Heart left ventricle (tissue), 16 donors: ENCODE measurements at regions not wholly inside any gene's neighbourhood (a gene's known extent, or its start where the extent isn't known, plus 50 kb on each side); places are given as distances from the start of the nearest gene placed in this dataset.

Experiments used
- ATAC-seq, 4 donors: fragments of 200-7000 bp; cut with Tn5 transposase; one replicate each; pipeline ENCODE4 v1.9.1; 2020 to 2022; ENCODE audit warnings: moderate library complexity in 4 of 4, mild to moderate bottlenecking in 3 of 4, moderate number of reproducible peaks in 1 of 4
- DNase-seq, 5 donors: peaks; one replicate each; pipeline ENCODE4 v3.0.0-alpha.2; 2020
- H3K27ac ChIP-seq, 12 donors: fragments of 200-600 bp; sonication (generic) in 4 of 12; one replicate each; pipeline versions ENCODE4 v1.5.0 to v1.8.0; 2016 to 2022; ENCODE audit warnings: mild to moderate bottlenecking in 2 of 12
- H3K27me3 ChIP-seq, 9 donors: fragments of 200-600 bp; sonication (generic) in 2 of 9; one replicate each; pipeline versions ENCODE4 v1.5.1 to v1.8.0; 2016 to 2022; ENCODE audit warnings: mild to moderate bottlenecking in 3 of 9
- H3K36me3 ChIP-seq, 9 donors: fragments of 200-600 bp; sonication (generic) in 2 of 9; one replicate each; pipeline versions ENCODE4 v1.5.0 to v1.8.0; 2018 to 2022; ENCODE audit warnings: mild to moderate bottlenecking in 2 of 9
- H3K4me1 ChIP-seq, 12 donors: fragments of 200-600 bp; sonication (generic) in 4 of 12; one replicate each; pipeline versions ENCODE4 v1.5.0 to v1.8.0; 2016 to 2022; ENCODE audit warnings: mild to moderate bottlenecking in 3 of 12
- H3K4me3 ChIP-seq, 12 donors: fragments of 200-600 bp; sonication (generic) in 4 of 12; one replicate each; pipeline versions ENCODE4 v1.5.0 to v1.8.0; 2017 to 2022; ENCODE audit warnings: mild to moderate bottlenecking in 9 of 12, moderate library complexity in 4 of 12
- H3K9me3 ChIP-seq, 12 donors: fragments of 200-600 bp; sonication (generic) in 4 of 12; one replicate each; pipeline versions ENCODE4 v1.5.0 to v1.8.0; 2016 to 2022; ENCODE audit warnings: mild to moderate bottlenecking in 1 of 12
- POLR2A ChIP-seq, 2 donors: fragments of 450-650 bp; IDR thresholded peaks; one replicate each; pipeline ENCODE4 v1.6.1; 2017; ENCODE audit warnings: antibody characterized with exemption in 2 of 2, mild to moderate bottlenecking in 2 of 2, moderate library complexity in 2 of 2
- WGBS, 4 donors: extraction: QIAGEN DNeasy Blood & Tissue Kit in 2 of 4; methylation state at CpG; one replicate each; pipeline versions ENCODE4 v1.1.5 to v1.1.7; 2013 to 2018; 5-methylcytosine and 5-hydroxymethylcytosine counted together
- intact Hi-C, 10 donors: fragments of 100-400 bp; cut with DNase I; formaldehyde crosslinking; loops; one replicate each; pipeline versions ENCODE4 v1.11.1 to v1.14.2; 2022
- TF ChIP-seq, protein P1 (sequence below), 12 donors: fragments of 200-600 bp; sonication (generic) in 4 of 12; IDR thresholded peaks; one replicate each; pipeline versions ENCODE4 v1.5.0 to v1.8.0; 2018 to 2022; ENCODE audit warnings: antibody characterized with exemption in 12 of 12, mild to moderate bottlenecking in 5 of 12
- donor health status: ischemic (EF 13 %, LVEDD 7.1; RV severe dilation, severe dysfunction).
- donor health status: healthy with polysubstance abuse.
- donor health status: DM: no; HTN: yes; CAD: no.
- donor health status: DM: no; HTN: no; CAD: no.
- donor health status: ischemic (EF 25% LVEDD 6.9; RV normal size, moderate dysfunction).
- donor health status: ischemic (EF 25% LVEDD 5.7; RV mildly dilated, moderate dysfunction).
- donor health status: healthy.
- donor health status: DM: yes; HTN: yes; CAD: no.
- donor health status: ischemic (EF 35%, LVEDD 5.7; RV mildly dilated, moderate dysfunction).
- donor health status: nonischemic (EF 11% LVEDD 7.7; RV severe dilation, severe dysfunction).
- donor health status: DM: yes; HTN: yes; CAD: no.
- donor health status: PGD.
- donor health status: ischemic (EF 29% LVEDD 5.4; RV normal size, mild dysfunction).
- donor health status: nonischemic (EF 23%, LVEDD 6.1; RV moderate dilation, normal function).

GRCh38 chr9:78745331-78745730 lies 448.4 kb downstream of the PSAT1 start:
- Histone ChIP-seq H3K36me3 (no peaks in the 10 kb centered on the region), H3K4me3 (no peak overlapping the region), H3K4me1 (no peaks in the 10 kb centered on the region), H3K27ac (no peak overlapping the region), H3K9me3 (peaks cover 0 to 6% (median 0%) of the 10 kb centered on the region in 12 donors), H3K27me3 (no peaks in the 10 kb centered on the region)
- ATAC-seq (peak in 1 of 4 donors; percentile 12), DNase-seq (no peak)
- intact Hi-C loops, result loop anchor here in 1 of 10 donors (10.0 kb wide), 1 partner anchor 61 kb away; no protein-coding TSS in a partner anchor
- WGBS, 4 donors, result 84 to 88% (median 87%) methylated on average over 5 of the region's 5 CpGs
- TF ChIP-seq, protein P1, sequence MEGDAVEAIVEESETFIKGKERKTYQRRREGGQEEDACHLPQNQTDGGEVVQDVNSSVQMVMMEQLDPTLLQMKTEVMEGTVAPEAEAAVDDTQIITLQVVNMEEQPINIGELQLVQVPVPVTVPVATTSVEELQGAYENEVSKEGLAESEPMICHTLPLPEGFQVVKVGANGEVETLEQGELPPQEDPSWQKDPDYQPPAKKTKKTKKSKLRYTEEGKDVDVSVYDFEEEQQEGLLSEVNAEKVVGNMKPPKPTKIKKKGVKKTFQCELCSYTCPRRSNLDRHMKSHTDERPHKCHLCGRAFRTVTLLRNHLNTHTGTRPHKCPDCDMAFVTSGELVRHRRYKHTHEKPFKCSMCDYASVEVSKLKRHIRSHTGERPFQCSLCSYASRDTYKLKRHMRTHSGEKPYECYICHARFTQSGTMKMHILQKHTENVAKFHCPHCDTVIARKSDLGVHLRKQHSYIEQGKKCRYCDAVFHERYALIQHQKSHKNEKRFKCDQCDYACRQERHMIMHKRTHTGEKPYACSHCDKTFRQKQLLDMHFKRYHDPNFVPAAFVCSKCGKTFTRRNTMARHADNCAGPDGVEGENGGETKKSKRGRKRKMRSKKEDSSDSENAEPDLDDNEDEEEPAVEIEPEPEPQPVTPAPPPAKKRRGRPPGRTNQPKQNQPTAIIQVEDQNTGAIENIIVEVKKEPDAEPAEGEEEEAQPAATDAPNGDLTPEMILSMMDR (IDR thresholded peaks at IDR 0.05), result no peak
- TF ChIP-seq POLR2A (IDR thresholded peaks at IDR 0.05), result no peak

- intact Hi-C loops, result loop anchor here in 1 of 10 donors (10.0 kb wide), 1 partner anchor 61 kb away; no protein-coding TSS in a partner anchor
- DNase-seq, result no peak
- H3K4me1 ChIP-seq, result no peaks in the 10 kb centered on the region
- H3K27ac ChIP-seq, result no peak overlapping the region
- TF ChIP-seq, protein P1 (IDR thresholded peaks at IDR 0.05), result no peak
- TF ChIP-seq POLR2A (IDR thresholded peaks at IDR 0.05), result no peak
- no peaks in the 10 kb centered on the region for H3K27me3 ChIP-seq
- H3K36me3 ChIP-seq, result no peaks in the 10 kb centered on the region
- 63 to 83% (median 77%) methylated on average over 3 of the region's 3 CpGs for WGBS, 4 donors
- peaks cover 0 to 10% (median 0%) of the 10 kb centered on the region in 12 donors for H3K9me3 ChIP-seq
- ATAC-seq, result no peak
- H3K4me3 ChIP-seq, result no peak overlapping the region
Measured at GRCh38 chr9:78746010-78746409, 449.1 kb downstream of the PSAT1 start.

DNA sequence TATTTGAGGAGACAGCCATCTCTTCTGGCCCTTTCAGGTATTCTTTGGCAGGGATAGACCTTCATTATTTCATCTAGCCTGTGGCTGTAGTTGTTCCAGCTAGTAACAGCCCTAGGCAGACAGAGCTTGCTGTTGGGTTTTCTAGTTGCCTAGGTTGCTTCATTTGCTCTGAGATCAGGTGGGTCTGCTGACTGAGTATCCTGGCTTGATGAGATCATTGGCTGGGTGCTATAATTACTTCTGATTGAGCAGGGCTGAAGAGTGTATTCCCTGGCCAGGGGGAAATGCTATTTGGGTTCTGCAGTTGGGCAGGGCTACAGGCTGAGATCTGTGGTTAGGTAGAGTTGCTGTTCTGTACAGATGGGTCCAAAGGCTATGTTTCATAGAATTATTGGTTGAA lies 456.1 kb downstream of the PSAT1 start:
- no peaks in the 10 kb centered on the region for H3K4me1 ChIP-seq
- no peaks in the 10 kb centered on the region for H3K27me3 ChIP-seq
- H3K27ac ChIP-seq, result no peak overlapping the region
- ATAC-seq, result no peak
- peaks cover 0 to 17% (median 0%) of the 10 kb centered on the region in 12 donors for H3K9me3 ChIP-seq
- DNase-seq, result no peak
- H3K4me3 ChIP-seq, result no peak overlapping the region
- intact Hi-C loops, result no loop called here
- H3K36me3 ChIP-seq, result no peaks in the 10 kb centered on the region
- TF ChIP-seq, protein P1 (IDR thresholded peaks at IDR 0.05), result no peak

DNA sequence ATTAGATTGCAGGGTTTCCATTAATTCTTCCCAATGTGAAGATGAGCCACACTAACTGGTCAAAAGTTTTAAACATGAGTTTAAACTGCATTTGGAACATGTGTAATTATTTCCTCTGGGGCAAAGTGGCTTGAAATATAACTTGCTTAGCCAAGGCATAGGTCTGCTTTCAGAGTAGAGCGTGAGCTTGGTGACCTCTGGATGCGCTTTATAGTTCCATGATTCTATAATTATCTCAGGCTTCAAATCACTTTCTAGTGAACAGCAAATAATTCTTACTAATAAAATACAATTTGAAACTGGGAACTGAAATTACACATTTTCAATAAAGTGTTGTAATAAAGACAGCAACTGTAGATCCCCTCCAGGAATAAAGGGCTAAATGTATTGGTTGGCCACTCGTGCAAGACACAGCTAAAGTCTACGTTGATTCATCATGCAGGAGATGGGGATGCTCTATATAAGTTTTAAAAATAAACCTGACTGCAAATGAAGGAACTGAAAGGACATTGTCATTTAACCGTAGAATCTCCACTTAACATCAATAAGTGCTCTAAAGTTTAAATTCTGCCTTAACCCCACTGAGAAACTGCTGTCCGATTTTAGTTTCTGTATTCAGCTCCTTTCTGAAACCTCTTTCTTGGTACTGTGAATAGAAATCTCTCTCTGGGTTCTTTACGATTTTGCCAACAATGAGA lies 460.0 kb downstream of the PSAT1 start:
- Histone ChIP-seq H3K36me3 (no peaks in the 10 kb centered on the region), H3K27me3 (no peaks in the 10 kb centered on the region), H3K27ac (no peak overlapping the region), H3K4me1 (no peaks in the 10 kb centered on the region), H3K9me3 (peaks cover 0 to 4% (median 0%) of the 10 kb centered on the region in 12 donors), H3K4me3 (no peak overlapping the region)
- TF ChIP-seq, protein P1 (IDR thresholded peaks at IDR 0.05), result no peak
- no peak for TF ChIP-seq POLR2A (IDR thresholded peaks at IDR 0.05)
- no peak for ATAC-seq
- no peak for DNase-seq
- 77 to 82% (median 78%) methylated on average over 7 of the region's 7 CpGs for WGBS, 4 donors
- intact Hi-C loops, result no loop called here
